CD4-positive, alpha-beta T cell (primary cell): ENCODE measurements at regions not wholly inside any gene's neighbourhood (a gene's known extent, or its start where the extent isn't known, plus 50 kb on each side); places are given as distances from the start of the nearest gene placed in this dataset.

ENCODE experiments used
- ATAC-seq: fragments of 200-7000 bp; cut with Tn5 transposase; one replicate; pipeline ENCODE4 v1.10.0; 2022; ENCODE audit warnings: mild to moderate bottlenecking; ENCODE audit not compliant: poor library complexity
- CTCF ChIA-PET: fragments of 350-600 bp; sonication (Branson Sonifier 250); formaldehyde crosslinking; loops from one replicate; lab custom pipeline; 2021; ENCODE audit warnings: antibody characterized with exemption, inconsistent platforms; lab: Charles Lee
- POLR2A ChIA-PET: fragments of 350-600 bp; sonication (Branson Sonifier 250); formaldehyde crosslinking; loops from one replicate; lab custom pipeline; 2021; ENCODE audit warnings: antibody characterized with exemption, inconsistent platforms; lab: Charles Lee
- DNase-seq, 14 experiments: peaks; one replicate each; pipeline ENCODE4 v3.0.0-alpha.2; 2013 to 2020; ENCODE audit warnings: mixed read lengths in 2 of 14
- H3K27ac ChIP-seq, 2 donors: one replicate each; pipeline versions ENCODE4 v1.5.1 to v1.7.0; 2013; ENCODE audit warnings: low read length in 2 of 2, low read depth in 1 of 2, mild to moderate bottlenecking in 1 of 2
- H3K27me3 ChIP-seq, 2 experiments: 1 replicate in 1 of 2; 2 replicates in 1 of 2; pipeline versions ENCODE4 v1.6.1 to v1.7.0; 2013; ENCODE audit warnings: low read length in 2 of 2, control low read depth in 1 of 2, mild to moderate bottlenecking in 1 of 2, moderate library complexity in 1 of 2; ENCODE audit not compliant: insufficient read depth in 2 of 2, control insufficient read depth in 1 of 2
- H3K36me3 ChIP-seq: one replicate; pipeline ENCODE4 v1.6.1; 2013; ENCODE audit warnings: low read length, control low read depth; ENCODE audit not compliant: insufficient read depth
- H3K4me1 ChIP-seq: one replicate; pipeline ENCODE4 v1.6.1; 2013; ENCODE audit warnings: low read length, control low read depth; ENCODE audit not compliant: insufficient read depth
- H3K4me3 ChIP-seq: one replicate; pipeline ENCODE4 v1.5.1; 2013; ENCODE audit warnings: mild to moderate bottlenecking, low read length, moderate library complexity
- H3K9me3 ChIP-seq, 2 experiments: 1 replicate in 1 of 2; 2 replicates in 1 of 2; pipeline versions ENCODE4 v1.6.1 to v1.7.0; 2013; ENCODE audit warnings: low read length in 2 of 2, mild to moderate bottlenecking in 2 of 2, control low read depth in 1 of 2, moderate library complexity in 1 of 2; ENCODE audit not compliant: control insufficient read depth in 1 of 2, insufficient read depth in 1 of 2
- H3K27ac Mint-ChIP-seq: one replicate; pipeline ENCODE4 v1.8.0; 2020; ENCODE audit warnings: mixed read lengths
- H3K27me3 Mint-ChIP-seq: one replicate; pipeline ENCODE4 v1.8.0; 2021; ENCODE audit warnings: mixed read lengths
- H3K36me3 Mint-ChIP-seq: one replicate; pipeline ENCODE4 v1.8.0; 2021; ENCODE audit warnings: low read depth, mixed read lengths
- H3K4me1 Mint-ChIP-seq: one replicate; pipeline ENCODE4 v1.8.0; 2021; ENCODE audit warnings: low read depth, mixed read lengths
- H3K4me3 Mint-ChIP-seq: one replicate; pipeline ENCODE4 v1.8.0; 2020; ENCODE audit warnings: mild to moderate bottlenecking, mixed read lengths
- H3K9me3 Mint-ChIP-seq: one replicate; pipeline ENCODE4 v1.8.0; 2020; ENCODE audit warnings: mixed read lengths
- intact Hi-C, 2 experiments: fragments of 100-400 bp; cut with DNase I in 1 of 2; cut with micrococcal nuclease in 1 of 2; formaldehyde crosslinking; loops; one replicate each; pipeline versions ENCODE4 v1.15.1 to v1.9.0; 2023 to 2025; cut with DNase I, micrococcal nuclease
- TF ChIP-seq, protein P1 (sequence below): fragments of 200-600 bp; IDR thresholded peaks from one replicate; pipeline ENCODE4 v1.8.0; 2022; ENCODE audit warnings: antibody characterized with exemption, mild to moderate bottlenecking

DNA sequence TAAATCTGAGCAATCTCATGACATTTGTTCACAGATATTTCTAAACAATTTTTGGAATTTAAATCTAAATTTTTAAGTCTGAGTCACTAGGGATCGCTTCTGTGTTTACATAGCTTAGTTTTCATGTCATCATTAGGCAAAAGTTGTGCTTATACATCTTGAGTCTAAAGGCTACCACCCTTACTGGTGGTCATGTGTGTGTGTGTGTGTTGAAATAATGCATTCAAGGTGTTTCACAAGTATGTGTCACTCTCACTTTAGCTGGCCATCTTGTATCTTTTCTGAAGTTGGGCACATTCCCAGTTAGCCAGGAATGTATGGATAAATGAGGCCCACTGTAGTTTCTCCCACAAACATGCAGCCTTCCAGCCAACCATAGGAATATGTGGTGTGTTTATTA, 1162.5 kb upstream of the PRMT6 start:
- no peak overlapping the region for H3K27ac Mint-ChIP-seq
- CTCF ChIA-PET = no interaction called here

DNA sequence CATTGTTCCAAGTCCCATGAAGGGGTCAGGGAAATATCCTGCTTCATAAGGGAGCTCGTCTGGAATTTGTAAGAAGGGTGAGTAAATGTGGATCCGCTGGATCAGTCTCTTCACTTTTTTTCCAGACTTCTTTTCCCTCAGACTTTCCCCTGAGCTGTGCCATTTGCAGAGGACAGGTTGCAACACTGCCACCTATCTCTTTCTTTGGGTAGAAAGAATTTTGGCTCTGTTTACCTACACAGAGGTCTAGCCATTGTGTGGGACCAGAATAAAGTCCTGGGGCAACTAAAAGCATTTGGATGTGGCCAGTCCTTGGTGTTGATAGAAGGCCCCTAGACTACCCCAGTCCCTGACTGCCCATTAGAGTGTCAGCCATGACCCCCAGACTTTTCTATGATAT, 1146.7 kb upstream of the PRMT6 start:
- H3K27ac Mint-ChIP-seq = no peak overlapping the region
- H3K4me1 ChIP-seq = no peaks in the 10 kb centered on the region
- CTCF ChIA-PET = no interaction called here
- no peaks in the 10 kb centered on the region for H3K36me3 Mint-ChIP-seq
- TF ChIP-seq, protein P1, sequence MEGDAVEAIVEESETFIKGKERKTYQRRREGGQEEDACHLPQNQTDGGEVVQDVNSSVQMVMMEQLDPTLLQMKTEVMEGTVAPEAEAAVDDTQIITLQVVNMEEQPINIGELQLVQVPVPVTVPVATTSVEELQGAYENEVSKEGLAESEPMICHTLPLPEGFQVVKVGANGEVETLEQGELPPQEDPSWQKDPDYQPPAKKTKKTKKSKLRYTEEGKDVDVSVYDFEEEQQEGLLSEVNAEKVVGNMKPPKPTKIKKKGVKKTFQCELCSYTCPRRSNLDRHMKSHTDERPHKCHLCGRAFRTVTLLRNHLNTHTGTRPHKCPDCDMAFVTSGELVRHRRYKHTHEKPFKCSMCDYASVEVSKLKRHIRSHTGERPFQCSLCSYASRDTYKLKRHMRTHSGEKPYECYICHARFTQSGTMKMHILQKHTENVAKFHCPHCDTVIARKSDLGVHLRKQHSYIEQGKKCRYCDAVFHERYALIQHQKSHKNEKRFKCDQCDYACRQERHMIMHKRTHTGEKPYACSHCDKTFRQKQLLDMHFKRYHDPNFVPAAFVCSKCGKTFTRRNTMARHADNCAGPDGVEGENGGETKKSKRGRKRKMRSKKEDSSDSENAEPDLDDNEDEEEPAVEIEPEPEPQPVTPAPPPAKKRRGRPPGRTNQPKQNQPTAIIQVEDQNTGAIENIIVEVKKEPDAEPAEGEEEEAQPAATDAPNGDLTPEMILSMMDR = no peak
- POLR2A ChIA-PET = no interaction called here
- ATAC-seq (no peak), DNase-seq (no peak)
- no peaks in the 10 kb centered on the region for H3K27me3 ChIP-seq
- no peak overlapping the region for H3K4me3 Mint-ChIP-seq
- H3K4me1 Mint-ChIP-seq = no peaks in the 10 kb centered on the region
- peaks cover 17 to 22% of the 10 kb centered on the region in 2 experiments for H3K9me3 ChIP-seq
- no peaks in the 10 kb centered on the region for H3K36me3 ChIP-seq
- no peak overlapping the region for H3K27ac ChIP-seq
- peaks cover 19% of the 10 kb centered on the region for H3K9me3 Mint-ChIP-seq
- intact Hi-C loops = no loop called here
- no peaks in the 10 kb centered on the region for H3K27me3 Mint-ChIP-seq
- no peak overlapping the region for H3K4me3 ChIP-seq

More for the DNA sequence above, 1162.5 kb upstream of the PRMT6 start:
- POLR2A ChIA-PET = no interaction called here
- TF ChIP-seq, protein P1 = no peak
- Mint-ChIP-seq H3K9me3 (peaks cover 17% of the 10 kb centered on the region), H3K36me3 (no peaks in the 10 kb centered on the region), H3K4me1 (no peaks in the 10 kb centered on the region), H3K27me3 (no peaks in the 10 kb centered on the region), H3K4me3 (no peak overlapping the region)
- ATAC-seq = no peak
- Histone ChIP-seq H3K27ac (no peak overlapping the region), H3K9me3 (peaks cover 11 to 14% of the 10 kb centered on the region in 2 experiments), H3K4me1 (no peaks in the 10 kb centered on the region), H3K36me3 (no peaks in the 10 kb centered on the region), H3K4me3 (no peak overlapping the region), H3K27me3 (no peaks in the 10 kb centered on the region)
- intact Hi-C loops = no loop called here
- DNase-seq = no peak

DNA sequence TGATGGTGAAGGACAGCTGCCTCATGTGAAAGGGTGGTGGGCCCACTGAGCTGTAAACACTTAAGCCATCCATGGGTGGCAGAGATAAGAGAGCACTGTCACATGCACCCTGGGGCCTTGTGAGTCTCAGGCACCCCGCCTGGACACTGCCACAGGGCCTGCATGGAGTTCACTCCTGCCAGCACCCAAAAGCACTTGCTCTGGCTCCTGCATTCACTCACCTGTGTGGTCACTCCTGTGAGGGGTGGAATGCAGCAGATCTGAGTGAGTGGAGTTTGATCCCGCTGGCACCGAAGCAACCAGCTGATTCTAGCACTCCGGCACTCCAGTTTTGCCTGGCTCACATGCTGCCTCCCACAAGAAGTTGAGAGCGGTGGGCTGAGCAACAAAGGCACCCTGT, 1142.1 kb upstream of the PRMT6 start:
- H3K27ac Mint-ChIP-seq = no peak overlapping the region
- H3K4me1 ChIP-seq = no peaks in the 10 kb centered on the region
- no peak for ATAC-seq
- no peaks in the 10 kb centered on the region for H3K27me3 Mint-ChIP-seq
- intact Hi-C loops = no loop called here
- no peaks in the 10 kb centered on the region for H3K36me3 ChIP-seq
- H3K9me3 ChIP-seq = peaks cover 16% of the 10 kb centered on the region in 2 experiments
- ChIA-PET POLR2A (no interaction called here), CTCF (no interaction called here)
- H3K9me3 Mint-ChIP-seq = peaks cover 9% of the 10 kb centered on the region
- H3K4me3 Mint-ChIP-seq = no peak overlapping the region
- H3K4me3 ChIP-seq = no peak overlapping the region
- no peaks in the 10 kb centered on the region for H3K4me1 Mint-ChIP-seq
- H3K27ac ChIP-seq = no peak overlapping the region
- H3K27me3 ChIP-seq = no peaks in the 10 kb centered on the region
- H3K36me3 Mint-ChIP-seq = no peaks in the 10 kb centered on the region
- TF ChIP-seq, protein P1 = no peak
- no peak for DNase-seq
